Hindlimb muscle (tissue), 1 donor: ENCODE measurements at regions not wholly inside any gene's neighbourhood (a gene's known extent, or its start where the extent isn't known, plus 50 kb on each side); places are given as distances from the start of the nearest gene placed in this dataset.
A peak's percentile ranks its signal among the peaks of the same experiment; 100 is the strongest.

Source experiments
- DNase-seq: peaks from one replicate; pipeline ENCODE4 v3.0.0-alpha.2; 2013

DNA sequence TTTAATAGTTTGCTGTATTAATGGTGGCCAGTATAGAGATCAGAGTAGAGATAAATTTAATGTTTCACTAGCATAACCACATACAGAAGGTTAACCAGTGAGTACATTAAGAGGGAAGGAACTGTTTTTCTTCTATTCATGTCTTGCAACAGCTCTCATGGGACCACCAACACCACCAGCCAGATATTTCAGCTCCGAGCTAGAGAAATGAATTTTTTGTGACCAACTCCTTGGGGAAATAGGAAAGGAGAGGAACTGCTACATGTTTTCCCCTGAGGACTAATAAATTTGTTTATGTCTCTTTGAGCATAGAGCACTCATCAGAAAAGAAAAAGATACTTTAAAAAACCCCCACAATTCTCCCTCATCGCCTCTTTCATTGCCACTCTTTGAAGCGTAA, 247.5 kb downstream of the MBNL1 start:
- no peak for DNase-seq

GRCh38 chr3:152517502-152517901, 248.8 kb downstream of the MBNL1 start:
- no peak for DNase-seq

- DNase-seq = no peak
These were observed 249.6 kb downstream of the MBNL1 start for GRCh38 chr3:152518346-152518745.

GRCh38 chr3:152519376-152519775, 250.6 kb downstream of the MBNL1 start:
- DNase-seq = no peak

DNA sequence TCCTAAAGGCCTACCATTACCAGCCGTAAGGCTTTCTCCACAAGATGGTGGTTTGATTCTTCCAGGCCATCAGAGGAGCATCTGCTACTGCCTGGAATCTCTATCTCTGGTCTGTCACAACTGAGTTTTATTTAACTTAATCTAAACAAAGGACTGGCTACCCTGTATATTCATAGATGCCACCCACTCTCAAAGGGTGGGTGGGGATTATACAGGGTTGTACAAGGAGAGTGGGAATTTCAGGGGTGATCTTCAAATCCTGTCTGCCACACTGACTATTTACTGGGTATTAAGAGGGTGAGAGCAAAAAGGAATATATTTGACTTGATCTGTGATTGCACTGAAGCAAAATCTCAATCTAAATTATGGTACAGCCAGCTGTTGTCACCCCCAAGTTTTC, 253.3 kb downstream of the MBNL1 start:
- no peak for DNase-seq

DNA sequence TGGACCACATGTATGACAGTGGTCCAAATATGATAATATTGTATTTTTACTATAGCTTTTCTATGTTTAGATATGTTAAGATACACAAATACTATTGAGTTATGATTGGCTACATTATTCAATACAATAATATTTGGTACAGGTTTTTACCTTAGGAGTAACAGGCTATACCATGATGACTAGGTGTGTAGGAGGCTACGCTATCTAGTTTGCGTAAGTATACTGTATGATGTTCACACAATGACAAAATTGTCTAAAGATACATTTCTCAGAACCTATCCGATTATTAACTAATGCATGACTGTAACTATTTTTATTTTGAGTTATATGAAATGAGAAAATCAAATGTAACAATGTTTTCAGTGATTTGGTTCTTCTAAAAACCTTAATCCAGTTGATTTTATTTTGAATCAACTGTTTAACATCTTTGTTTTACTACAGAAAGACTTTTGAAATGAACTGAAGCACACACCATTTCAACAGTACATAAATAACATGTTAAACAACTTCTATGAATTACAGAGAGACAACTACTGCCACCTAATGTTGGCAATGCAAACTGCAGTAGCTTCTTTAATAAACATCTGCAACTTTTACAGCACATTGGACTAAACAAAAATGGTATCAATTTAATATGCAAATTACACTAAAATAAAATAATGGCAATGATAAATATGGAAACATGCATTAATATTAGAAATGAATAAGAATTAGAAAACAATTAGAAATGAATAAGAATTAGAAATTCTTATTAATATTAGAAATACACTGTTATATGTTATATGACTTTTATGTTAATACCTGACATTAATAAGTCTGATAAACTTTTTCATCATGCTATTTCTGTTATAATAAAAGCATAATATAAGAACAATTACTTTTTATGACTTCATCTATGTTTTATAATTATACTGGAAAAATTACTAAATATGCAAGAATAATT, 255.7 kb downstream of the MBNL1 start:
- peak; percentile 37 for DNase-seq

- DNase-seq = no peak
These were observed 263.0 kb downstream of the MBNL1 start for GRCh38 chr3:152531717-152532116.

DNA sequence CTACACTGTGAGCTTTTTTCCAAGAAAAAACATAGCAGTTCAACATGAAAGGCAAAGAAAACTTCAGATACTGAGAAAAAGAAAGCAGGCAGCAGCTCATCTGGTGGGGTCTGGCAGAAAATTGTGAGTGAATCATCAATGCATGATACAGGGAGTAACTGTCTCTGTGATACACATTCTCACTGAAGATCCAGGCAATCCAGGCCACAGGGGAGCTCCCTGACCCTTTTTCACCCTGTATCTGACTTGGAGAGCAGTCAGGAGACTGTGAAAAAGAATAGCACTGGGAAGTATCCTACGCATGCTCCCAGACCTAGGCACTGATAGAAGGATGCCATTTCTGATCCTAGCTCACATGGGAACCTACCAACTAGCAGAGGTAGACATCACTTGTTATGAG, 269.8 kb downstream of the MBNL1 start:
- DNase-seq = no peak

- DNase-seq = no peak
These were observed 270.5 kb downstream of the MBNL1 start for GRCh38 chr3:152539191-152539764.

- no peak for DNase-seq
These were observed 271.4 kb downstream of the MBNL1 start for GRCh38 chr3:152540120-152540519.

DNA sequence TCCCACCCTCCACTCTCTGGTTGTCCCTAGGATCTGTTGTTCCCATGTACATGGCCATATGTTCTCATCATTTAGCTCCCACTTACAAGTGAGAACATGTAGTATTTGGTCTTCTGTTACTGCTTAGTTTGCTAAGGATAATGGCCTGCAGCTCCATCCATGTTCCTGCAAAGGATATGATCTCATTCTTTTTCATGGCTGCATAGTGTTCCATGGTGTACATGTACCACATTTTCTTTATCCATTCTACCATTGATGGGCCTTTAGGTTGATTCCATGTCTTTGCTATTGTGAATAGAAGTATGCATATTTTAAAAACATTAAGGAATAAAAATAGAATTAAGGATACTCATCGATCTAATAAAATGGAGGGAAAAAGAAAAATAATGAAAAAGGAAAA, 278.4 kb downstream of the MBNL1 start:
- DNase-seq = no peak

DNA sequence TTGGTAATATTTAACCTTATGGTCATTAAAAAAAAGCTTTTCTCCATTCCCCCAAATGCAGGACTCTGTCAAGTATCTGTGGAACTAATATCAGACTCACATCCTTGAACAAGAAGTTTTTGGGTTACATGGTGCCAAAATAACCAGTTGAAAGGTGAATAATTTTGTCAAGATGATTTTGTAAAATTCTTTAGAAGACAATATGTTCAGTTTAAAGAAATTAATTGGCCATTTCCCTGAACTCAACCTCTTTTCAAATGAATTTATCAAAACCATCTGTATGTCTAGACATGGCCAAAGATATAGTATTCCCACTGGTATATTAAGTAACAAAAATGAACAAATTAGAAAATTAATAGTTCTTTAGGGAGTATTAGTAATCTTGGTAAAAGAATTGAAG, 280.5 kb downstream of the MBNL1 start:
- no peak for DNase-seq

- no peak for DNase-seq
These were observed 281.6 kb downstream of the MBNL1 start for GRCh38 chr3:152550284-152550683.

- no peak for DNase-seq
These were observed 280.0 kb upstream of the P2RY1 start for GRCh38 chr3:152554980-152555379.

- DNase-seq = no peak
These were observed 279.2 kb upstream of the P2RY1 start for GRCh38 chr3:152555666-152556291.

DNA sequence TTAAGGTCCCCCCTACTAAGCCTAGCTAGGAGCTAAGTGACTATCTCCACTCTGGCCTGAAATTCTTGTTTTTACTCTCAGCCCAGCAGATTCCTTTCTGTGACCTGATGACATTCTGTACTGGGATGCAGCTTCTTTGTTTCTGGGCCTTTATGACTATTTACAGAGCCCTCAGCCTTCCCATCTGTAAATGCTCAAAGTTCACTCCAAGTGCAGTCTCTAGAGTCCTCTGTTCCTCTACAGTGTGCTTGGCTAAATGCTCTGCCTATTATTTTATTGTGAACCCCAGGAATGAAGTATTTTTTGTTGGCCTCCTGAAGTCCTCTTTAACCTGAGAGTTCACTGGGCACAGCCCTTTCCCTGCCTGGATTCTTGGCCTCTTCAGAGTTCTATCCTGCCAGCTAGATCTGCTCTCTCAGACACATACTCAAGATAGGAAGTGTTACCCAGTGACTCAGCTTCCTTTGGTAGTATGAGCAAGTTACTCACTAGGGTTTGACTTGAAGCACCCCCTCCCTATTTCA, 278.1 kb upstream of the P2RY1 start:
- peak; percentile 39 for DNase-seq

- DNase-seq = no peak
These were observed 277.5 kb upstream of the P2RY1 start for GRCh38 chr3:152557302-152557999.

- DNase-seq = no peak
These were observed 276.5 kb upstream of the P2RY1 start for GRCh38 chr3:152558386-152558785.

DNA sequence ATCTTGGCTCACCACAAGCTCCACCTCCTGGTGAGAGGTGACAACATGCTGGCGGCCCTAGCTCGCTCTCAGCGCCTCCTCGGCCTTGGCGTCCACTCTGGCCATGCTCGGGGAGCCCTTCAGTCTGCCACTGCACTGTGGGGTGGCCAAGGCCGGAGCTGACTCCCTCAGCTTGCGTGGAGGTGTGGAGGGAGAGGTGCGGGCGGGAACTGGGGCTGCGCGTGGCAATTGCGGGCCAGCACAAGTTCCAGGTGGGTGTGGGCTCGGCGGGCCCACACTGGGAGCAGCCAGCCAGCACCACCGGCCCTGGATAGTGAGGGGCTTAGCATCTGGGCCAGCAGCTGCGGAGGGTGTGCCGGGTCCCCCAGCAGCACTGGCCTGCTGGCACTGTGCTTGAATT, 275.7 kb upstream of the P2RY1 start:
- no peak for DNase-seq

DNA sequence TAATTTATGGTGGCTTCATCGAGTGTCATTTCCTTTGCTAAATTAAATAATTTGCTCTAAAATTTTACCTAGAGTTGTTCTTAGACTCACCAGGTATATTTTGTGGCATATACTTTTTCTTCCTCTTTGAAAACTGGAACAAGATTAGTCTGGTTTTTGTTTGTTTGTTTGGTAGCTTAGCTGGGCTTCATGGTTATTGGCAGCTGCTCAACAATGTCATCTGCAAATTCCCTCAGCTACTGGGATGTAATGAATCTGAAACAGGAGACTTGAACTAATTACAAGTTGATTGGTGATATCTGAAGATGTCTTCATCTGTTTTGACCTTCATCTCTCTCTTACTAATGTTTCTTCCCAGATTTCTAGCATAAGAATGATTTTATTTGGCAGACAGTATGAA, 270.5 kb upstream of the P2RY1 start:
- DNase-seq = no peak

DNA sequence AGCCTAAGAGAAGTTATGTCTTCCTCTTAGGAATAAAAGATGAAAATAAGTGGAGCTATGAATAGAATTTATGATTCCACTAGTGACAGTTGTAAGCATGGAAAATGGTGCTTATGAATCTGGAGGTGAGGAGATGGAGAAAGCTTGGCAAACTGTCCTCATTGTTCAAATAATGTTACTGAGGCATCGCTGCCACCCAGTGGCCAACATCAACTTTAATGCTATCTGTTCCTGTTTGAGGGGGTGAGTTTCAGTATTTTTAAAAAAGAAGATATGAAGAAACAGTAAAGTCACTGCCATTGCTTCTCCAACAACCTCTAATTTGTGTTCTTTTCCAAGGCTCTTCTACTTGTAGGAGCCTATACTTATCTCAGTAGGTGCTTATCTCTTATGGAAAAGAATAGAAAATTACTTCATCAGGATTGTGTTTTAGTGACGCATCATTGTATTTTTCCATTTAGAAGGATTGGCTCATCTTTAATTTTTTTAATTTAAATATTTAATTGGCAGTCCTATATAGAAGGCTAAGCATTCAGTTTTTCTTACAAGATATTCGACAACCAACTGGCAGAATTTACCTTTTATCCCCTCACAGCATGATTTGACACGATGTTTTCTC, 260.4 kb upstream of the P2RY1 start:
- DNase-seq = peak; percentile 51

DNA sequence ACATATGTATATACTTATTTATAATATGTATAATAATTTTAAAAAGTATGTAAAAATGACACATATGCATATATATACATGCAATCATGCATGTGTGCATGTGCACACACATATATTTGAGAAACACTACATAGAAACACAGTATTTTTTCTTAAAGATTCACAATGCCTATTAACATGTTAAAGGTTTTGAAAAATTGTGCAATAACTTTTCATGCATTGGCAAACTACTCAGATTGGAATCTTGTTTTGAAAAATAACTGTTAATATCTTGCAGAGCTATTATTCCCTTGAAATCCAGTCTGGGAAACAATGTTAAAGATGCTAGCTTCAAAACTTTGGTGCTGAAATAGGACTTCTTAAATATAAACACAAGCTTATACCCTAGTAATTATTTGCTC, 256.2 kb upstream of the P2RY1 start:
- DNase-seq = no peak
